ENCODE measurements at regions not wholly inside any gene's neighbourhood (a gene's known extent, or its start where the extent isn't known, plus 50 kb on each side); places are given as distances from the start of the nearest gene placed in this dataset.
"Not testable (repeated sequence)": the region's sequence is repeated elsewhere in the genome, so short reads cannot be mapped to it uniquely, and the experiment has no call there.

DNA sequence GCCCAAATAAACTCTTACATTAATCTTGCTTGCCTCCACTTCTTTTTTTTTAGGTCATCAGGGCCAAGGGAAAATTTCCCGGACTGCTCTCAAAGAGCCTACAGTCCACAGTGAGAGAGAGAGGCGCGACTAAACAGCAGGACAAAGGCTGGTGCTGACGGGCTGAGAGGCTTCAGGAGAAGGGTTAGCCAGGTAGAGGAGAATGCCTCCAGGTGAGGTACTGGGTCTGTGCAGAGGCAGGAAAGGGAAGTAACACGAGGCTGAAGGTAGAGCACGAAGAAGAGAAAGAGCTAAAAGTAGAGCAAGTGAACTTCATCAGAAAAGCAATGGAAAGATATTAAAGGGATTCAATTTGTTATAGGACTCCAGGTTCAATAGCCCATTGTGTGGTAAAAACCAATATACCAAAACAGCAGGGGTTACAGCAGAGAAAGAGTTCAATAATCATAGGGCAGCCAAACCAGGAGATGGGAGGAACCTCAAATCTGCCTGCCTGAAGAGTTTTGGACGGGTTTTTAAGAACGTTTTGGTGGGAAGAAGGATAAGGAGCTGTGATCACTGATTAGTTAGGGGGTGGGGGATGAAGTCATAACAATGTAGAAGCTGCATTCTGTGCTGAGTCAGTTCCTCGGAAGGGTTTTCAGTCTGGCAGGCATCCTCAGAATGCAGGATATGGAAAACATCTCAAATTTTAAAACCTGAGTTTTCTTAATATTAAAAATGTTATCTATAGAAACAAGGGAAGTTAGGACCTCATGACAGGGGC lies 171.5 kb downstream of the AKR1D1 start:
- no peak overlapping the region for H3K27ac ChIP-seq

DNA sequence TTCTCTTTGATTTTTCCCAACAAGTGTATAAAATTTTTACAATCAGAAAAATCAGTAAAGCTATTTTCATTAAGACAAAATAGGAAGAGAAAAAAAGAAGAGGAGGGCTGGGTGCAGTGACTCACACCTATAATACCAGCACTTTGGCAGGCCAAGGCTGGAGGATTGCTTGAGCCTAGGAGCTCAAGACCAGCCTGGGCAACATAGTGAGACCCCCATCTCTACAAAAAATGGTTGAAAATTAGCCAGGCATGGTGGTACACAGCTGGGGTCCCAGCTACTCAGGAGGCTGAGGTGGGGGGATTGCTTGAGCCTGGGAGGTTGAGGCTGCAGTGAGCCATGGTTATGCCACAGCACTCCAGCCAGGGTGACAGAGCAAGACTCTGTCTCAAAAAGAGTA lies 172.3 kb downstream of the AKR1D1 start:
- Histone ChIP-seq H3K4me3 (no peak overlapping the region), H3K27ac (no peak overlapping the region)

More for the DNA sequence above, 171.5 kb downstream of the AKR1D1 start:
- H3K4me3 ChIP-seq = no peak overlapping the region

DNA sequence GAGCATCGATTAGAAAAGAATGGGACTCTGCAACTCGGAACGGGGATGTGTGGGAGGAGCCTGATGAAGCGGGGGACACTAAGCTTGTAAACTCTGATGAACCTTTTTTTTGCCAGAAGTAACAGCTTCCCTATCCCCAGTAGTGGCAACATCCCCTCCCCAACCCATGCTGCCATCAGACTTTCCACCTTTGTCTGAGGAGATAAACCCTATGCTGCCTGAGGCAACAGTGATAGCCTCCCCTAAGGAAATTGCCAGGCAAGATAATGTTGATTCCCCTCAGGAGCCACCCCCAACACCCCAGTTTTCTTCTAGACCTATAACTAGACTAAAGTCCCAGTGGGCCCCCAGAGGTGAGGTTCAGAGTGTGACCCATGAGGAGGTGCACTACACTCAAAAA lies 173.7 kb downstream of the AKR1D1 start:
- no peak overlapping the region for H3K27ac ChIP-seq
- H3K4me3 ChIP-seq = no peak overlapping the region

DNA sequence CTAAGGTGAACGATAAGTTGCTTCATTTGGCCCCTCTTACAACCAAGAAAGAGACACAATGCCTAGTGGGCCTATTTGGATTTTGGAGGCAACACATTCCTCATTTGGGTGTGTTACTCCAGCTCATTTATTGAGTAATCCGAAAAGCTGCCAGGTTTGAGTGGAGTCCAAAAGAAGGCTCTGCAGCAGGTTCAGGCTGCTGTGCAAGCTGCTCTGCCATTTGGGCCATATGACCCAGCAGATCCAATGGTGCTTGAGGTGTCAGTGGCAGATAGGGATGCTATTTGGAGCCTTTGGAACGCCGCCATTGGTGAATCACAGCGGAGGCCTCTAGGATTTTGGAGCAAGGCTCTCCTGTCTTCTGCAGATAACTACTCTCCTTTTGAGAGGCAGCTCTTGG lies 176.4 kb downstream of the AKR1D1 start:
- H3K4me3 ChIP-seq = not testable (repeated sequence)
- peak overlapping the region in 2 of 21 experiments; percentile 7 to 52 for H3K27ac ChIP-seq

DNA sequence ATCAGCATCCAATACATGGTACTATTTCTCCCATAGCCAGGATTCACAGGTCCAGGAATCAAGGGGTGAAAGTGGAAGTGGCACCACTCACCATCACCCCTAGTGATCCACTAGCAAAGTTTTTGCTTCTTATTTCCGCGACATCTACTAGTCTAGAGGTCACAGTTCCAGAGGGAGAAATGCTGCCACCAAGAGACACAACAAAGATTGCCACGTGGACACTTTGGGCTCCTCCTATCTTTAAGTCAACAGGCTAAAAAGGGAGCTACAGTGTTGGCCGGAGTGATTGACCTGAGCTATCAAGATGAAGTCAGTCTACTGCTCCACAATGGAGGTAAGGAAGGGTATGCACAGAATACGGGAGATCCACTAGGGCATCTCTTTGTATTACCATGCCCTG lies 178.2 kb downstream of the AKR1D1 start:
- Histone ChIP-seq H3K27ac (no peak overlapping the region), H3K4me3 (no peak overlapping the region)

DNA sequence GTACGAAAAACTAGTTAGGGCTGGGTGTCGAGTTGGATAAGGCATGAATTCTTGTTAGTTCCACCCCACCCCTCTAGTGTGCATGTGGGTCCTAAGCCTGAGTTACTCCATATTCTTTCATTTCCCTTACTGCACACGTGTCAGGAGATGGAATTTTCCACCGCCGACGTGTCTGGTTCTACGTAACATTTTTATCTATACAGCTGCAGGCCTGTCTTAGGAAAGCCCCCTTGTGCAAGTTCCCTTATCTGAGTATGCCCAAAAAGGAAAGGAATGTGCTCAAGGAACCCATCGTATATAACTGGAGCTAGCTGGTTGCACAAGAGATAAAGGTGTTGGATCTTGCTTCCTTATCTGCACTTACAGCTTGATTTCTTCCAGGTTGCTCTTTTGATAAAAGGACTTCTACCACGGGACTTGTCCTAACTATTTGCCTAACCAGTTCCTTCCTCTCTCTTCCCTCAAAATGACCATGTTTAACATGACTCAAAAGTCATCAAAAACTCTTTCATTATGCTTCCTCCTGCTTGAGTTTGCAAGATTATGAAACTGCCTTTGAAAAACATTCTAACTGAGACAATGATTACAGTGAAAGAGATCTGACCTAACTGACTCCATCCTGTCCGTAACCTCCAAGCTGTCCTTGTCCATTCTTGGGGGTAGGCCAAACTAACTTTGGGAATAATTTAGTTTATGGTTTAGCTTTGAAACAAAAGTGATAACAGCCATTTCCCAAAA lies 181.4 kb downstream of the AKR1D1 start:
- H3K27ac ChIP-seq = peak overlapping the region in 6 of 21 experiments; percentile 6 to 63 (median 33)
- no peak overlapping the region for H3K4me3 ChIP-seq

DNA sequence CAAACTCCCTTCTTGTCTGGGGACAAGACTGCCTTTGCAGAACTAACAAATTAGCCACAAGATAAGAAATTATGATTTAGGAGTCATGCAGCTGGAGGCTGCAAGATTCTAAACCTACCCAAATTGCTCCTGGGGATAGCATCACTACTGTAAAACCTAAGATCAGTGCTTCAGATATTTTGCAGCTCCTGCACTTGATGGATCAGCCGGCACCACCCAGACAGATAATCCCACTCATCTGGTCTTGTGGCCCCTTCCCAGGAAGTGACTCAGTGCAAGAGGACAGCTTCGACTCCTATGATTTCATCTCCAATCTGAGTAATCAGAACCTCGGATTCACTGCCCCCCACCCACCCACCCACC lies 181.9 kb downstream of the AKR1D1 start:
- Histone ChIP-seq H3K4me3 (no peak overlapping the region), H3K27ac (peak overlapping the region in 5 of 21 experiments; percentile 6 to 63 (median 36))

DNA sequence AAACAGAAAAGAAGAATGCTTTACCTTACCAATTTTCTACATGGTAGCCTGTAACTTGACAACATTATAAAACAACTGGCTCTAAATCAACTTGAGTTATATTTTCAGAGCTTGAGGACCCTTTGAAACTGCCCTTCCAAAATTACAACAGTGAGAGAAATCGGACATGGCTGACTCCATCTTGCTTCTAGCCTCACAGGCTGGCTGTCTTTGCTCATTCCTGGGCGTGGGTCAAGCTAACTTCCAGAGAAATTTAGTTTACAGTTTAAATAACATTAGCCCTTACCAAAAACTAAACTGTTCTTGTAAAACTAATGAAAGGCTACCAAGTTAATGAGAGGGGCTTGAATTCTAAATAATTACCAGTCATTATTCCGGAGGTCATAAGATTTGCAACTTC lies 183.4 kb downstream of the AKR1D1 start:
- Histone ChIP-seq H3K4me3 (no peak overlapping the region), H3K27ac (no peak overlapping the region)

DNA sequence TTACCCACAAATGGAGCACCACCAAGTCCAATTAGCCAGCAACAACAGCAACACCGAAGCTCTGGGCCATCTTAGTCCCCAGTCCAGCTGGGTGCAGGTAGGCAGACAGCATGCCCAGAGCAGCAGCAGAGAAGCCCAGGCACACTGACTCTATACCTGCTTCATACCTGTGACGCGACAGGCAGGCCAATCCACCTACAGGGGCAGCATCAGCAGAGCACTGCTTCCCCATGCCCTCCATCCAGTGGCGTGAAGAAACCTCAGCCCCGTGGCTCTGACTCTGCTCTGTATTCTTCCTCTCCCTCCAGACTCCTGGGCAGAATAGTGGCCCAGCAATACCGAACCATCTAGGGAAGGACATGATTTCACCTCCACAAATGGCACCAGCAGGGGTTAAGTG lies 191.7 kb downstream of the AKR1D1 start:
- Histone ChIP-seq H3K4me3 (no peak overlapping the region), H3K27ac (no peak overlapping the region)

DNA sequence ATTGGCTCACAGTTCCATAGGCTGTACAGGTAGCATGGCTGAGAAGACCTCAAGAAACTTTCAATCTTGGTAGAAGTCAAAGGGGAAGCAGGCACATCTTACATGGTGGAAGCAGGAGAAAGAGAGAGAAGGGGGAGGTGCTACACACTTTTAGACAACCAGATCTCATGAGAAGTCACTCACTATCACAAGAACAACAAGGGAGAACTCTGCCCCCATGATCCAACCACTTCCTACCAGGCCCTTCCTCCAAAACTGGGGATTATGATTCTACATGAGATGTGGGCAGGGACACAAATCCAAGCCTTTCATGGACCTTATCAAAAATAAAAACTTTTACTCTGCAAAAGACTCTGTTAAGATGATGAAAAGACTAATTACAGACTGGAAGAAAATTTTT lies 183.2 kb upstream of the TRIM24 start:
- Histone ChIP-seq H3K27ac (no peak overlapping the region), H3K4me3 (no peak overlapping the region)

DNA sequence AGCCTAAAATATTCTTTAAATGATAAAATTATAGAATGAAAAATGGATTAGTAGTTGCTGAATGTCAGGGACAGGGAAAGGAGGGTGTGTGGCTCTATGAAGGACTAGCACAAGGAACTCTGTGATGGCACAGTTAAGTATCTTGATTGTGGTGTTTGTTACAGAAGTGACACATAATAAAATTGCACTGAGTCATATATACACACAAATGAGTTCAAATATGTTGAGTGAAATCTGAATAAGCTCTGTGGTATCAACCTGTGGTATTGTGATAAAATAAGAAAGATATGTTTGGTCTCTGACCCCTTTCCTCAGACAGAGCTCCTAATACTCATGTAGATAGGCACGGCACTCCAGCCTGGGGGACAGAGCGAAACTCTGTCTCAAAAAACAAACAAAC lies 181.5 kb upstream of the TRIM24 start:
- H3K4me3 ChIP-seq = no peak overlapping the region
- H3K27ac ChIP-seq = no peak overlapping the region

DNA sequence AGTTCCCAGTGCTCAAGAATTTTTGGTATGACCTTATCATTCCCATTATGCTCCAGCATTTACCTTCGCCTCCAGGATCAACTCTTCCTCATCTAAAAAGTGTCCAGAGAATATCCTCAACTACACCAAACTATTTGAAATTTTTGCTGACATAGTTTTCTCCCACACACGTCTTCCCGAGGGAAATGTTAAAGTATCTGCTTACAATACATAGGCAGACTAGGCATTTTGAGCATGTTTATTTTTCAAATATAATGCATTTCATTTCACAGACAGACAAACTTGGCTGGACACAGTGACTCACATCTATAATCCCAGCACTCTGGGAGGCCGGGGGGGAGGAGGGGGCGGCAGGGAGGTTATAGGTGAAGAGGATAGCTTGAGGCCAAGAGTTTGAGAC lies 177.1 kb upstream of the TRIM24 start:
- Histone ChIP-seq H3K4me3 (no peak overlapping the region), H3K27ac (no peak overlapping the region)

DNA sequence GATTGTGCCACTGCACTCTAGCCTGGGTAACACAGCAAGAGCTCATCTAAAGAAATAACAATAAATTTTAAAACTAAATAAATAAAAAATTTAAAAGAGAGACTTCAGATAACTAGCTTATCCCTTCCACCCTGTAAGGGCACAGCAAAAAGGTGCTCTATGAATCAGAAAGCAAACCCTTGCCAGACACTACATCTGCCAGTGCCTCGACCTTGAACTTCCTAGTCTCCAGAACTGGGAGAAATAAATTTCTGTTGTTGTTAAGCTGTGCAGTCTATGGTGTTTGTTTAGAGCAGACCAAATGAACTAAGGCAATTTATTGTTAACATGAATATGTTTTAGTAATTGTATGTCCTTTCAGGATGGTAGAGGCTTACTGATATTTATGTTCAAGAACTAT lies 174.9 kb upstream of the TRIM24 start:
- no peak overlapping the region for H3K4me3 ChIP-seq
- no peak overlapping the region for H3K27ac ChIP-seq

DNA sequence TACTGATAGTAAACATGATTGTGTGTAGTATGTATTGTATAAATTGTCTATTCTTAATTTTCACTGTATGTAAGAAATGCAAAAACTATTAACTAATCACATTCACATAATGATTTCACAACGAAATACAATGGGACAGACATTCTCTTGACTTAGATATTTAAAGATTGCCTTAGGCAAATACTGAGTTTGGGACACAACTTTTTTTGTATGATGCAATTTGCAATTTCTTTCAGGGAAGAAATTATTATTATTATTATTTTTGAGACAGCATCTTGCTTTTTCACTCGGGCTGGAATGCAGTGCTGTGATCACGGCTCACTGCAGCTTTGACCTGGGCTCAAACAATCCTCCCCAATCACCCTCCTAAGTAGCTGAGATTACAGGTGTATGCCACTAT lies 173.2 kb upstream of the TRIM24 start:
- H3K4me3 ChIP-seq = no peak overlapping the region
- H3K27ac ChIP-seq = no peak overlapping the region

DNA sequence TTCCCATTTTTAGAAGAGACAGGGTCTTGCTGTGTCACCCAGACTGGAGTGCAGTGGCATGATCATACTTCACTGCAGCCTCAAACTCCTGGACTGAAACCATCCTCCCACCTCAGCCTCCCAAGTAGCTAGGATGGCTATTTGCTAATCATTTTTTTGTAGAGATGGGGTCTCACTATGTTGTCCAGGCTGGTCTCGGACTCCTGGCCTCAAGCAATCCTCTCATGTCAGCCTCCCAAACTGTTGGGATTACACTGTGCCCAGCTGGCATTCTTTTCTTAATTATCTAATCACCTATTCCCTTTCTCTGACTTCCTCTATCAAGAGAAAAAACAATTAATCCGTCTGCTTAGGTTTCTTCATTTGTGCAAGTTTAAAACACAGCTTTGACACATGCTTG lies 172.5 kb upstream of the TRIM24 start:
- Histone ChIP-seq H3K27ac (no peak overlapping the region), H3K4me3 (no peak overlapping the region)

DNA sequence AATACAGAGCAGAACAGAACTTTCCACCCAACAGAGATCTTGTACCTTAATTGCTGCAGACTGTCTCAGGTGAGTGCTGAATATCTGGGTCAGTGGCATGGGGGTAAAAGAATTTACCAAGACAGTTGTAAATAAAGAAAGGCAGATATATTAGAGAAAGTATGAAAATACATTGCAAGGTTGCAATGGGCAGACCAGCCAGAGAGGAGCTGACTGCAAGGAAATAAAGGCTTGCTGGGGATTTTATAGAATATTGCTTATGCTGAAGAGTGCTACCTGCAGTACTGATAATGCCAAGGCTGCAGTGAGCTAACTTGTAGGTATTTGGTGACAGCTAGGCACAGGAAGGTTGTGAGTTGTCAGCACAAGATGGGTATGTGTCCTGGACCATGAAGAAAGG lies 171.0 kb upstream of the TRIM24 start:
- Histone ChIP-seq H3K4me3 (no peak overlapping the region), H3K27ac (no peak overlapping the region)

DNA sequence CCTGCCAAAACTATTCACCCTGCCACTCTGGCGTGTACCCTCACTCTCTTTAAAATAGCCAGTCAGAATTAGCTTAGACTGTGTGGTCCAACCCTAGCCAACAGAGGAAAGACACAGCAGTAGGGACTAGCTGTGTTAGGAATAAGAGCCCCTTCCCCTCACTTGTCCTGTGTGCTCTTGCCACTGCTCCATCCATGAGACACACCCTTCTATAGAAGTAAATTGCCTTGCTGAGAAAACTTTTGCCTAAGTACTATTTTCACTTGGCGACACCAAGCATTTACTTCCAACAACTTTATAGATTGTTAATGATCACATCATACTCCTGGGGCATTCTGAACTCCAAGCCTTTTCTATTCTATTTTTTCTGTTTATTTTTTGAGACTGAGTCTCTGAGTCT lies 170.2 kb upstream of the TRIM24 start:
- Histone ChIP-seq H3K4me3 (no peak overlapping the region), H3K27ac (no peak overlapping the region)

DNA sequence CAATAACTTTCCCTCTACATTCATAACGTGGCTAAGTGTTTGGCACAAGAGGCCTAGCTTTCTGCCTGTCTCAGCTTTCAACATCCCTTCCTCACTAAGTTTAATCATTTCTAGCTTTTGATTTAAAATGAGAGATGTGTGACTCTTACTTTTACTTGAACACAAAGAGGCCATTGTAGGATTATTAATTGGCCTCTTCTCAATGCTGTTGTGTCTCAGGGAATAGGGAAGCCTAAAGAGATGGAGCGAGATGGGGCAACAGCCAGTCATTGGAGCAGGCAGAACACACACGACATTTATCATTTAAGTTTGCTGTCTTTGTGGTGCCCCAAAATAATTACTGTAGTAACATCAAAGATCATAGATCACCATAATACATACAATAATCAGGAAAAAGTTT lies 167.1 kb upstream of the TRIM24 start:
- H3K4me3 ChIP-seq = no peak overlapping the region
- H3K27ac ChIP-seq = no peak overlapping the region

DNA sequence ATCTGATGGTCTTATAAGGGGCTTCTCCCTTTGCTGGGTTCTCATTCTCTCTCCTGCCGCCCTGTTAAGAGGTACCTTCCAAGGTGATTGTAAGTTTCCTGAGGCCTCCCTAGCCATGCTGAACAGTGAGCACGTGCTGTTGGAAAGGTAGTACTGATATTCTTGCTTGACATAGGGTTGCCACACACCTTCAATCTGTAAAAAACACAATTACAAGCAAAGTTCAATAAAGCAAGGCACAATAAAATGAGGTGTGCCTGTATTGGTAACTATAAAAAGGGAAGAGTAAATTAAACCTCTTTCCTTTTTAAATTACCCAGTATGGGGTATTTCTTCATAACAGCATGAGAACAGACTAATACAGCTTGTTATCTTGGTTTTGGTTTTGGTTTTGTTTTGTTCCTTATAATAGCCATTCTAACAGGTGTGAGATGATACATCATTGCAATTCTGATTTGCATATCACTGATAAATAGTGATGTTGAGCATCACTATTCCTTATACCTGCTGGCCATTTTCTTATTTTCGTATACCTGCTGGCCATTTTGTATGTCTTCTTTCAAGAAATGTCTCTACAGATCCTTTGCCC lies 164.9 kb upstream of the TRIM24 start:
- H3K4me3 ChIP-seq = no peak overlapping the region
- H3K27ac ChIP-seq = no peak overlapping the region

DNA sequence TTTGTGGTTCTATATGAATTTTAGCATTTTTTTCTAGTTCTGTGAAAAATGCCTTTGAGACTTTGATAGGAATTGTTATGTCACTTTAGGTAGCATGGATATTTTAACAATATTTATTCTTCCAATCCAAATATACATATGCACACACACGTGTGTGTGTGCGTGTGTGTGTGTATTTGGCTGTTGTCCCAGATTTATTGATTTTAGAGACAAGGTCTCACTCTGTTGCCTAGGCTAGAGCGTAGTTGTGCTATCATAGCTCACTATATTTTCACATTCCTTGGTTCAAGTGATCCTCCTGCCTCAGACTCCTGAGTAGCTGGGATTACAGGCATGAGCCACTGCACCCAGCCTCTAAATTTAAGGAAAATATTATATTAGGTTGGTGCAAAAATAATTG lies 162.5 kb upstream of the TRIM24 start:
- Histone ChIP-seq H3K4me3 (no peak overlapping the region), H3K27ac (no peak overlapping the region)

DNA sequence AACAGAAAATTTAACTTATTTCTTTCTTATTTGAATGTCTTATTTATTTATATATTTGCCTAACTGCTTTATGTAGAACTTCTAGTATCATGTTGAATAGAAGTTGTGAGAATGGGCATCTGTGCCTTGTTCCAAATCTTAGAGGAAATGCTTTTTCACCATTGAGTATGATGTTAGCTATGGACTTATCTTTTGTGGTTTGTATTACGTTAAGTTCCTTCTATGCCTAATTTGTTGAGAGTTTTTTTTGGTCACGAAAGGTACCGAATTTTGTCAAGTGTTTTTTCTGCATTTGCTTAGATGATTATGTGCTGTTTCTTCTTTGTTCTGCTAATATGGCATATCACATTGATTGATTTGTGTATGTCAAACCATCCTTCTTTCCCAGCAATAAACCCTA lies 161.0 kb upstream of the TRIM24 start:
- no peak overlapping the region for H3K4me3 ChIP-seq

More for the DNA sequence above, 161.0 kb upstream of the TRIM24 start:
- H3K27ac ChIP-seq = no peak overlapping the region

Measured in skin epidermis (tissue), 12 donors.